ENCODE measurements at regions not wholly inside any gene's neighbourhood (a gene's known extent, or its start where the extent isn't known, plus 50 kb on each side); places are given as distances from the start of the nearest gene placed in this dataset.

- no peak for TF ChIP-seq CTCF (IDR thresholded peaks at IDR 0.05)
- TF ChIP-seq EZH2 (IDR thresholded peaks at IDR 0.05; ENCODE audit: borderline replicate concordance, insufficient read depth, low read depth, low read length, poor library complexity, severe bottlenecking): no peak
Measured at GRCh38 chr15:46685681-46686080, 1031.6 kb upstream of the SEMA6D start.

Data from B cell (primary cell).